GM23338 (cell line): ENCODE measurements at regions not wholly inside any gene's neighbourhood (a gene's known extent, or its start where the extent isn't known, plus 50 kb on each side); places are given as distances from the start of the nearest gene placed in this dataset.

Source experiments
- ATAC-seq: fragments of 200-7000 bp; cut with Tn5 transposase; 3 replicates; pipeline ENCODE4 v1.9.1; 2020
- DNase-seq: peaks from one replicate; pipeline ENCODE4 v3.0.0-alpha.2; 2015; ENCODE audit warnings: low spot score
- H2AFZ ChIP-seq: fragments of 200-600 bp; sonication (generic); 2 replicates; pipeline ENCODE4 v1.8.0; 2016; ENCODE audit warnings: antibody characterized with exemption, mild to moderate bottlenecking, moderate library complexity
- H3F3A ChIP-seq: fragments of 200-600 bp; sonication (generic); replicated peaks from 2 replicates; pipeline ENCODE4 v1.8.0; 2017; ENCODE audit warnings: antibody characterized with exemption, mixed run types, low read depth
- H3K27ac ChIP-seq: fragments of 200-600 bp; sonication (generic); 2 replicates; pipeline ENCODE4 v1.6.1; 2016; ENCODE audit warnings: low read depth
- H3K27me3 ChIP-seq: fragments of 200-600 bp; sonication (generic); 2 replicates; pipeline ENCODE4 v1.8.0; 2016; ENCODE audit warnings: mild to moderate bottlenecking, mixed run types, moderate library complexity; ENCODE audit not compliant: insufficient read depth
- H3K36me3 ChIP-seq: fragments of 200-600 bp; sonication (generic); 2 replicates; pipeline ENCODE4 v1.8.0; 2016; ENCODE audit warnings: mild to moderate bottlenecking; ENCODE audit not compliant: insufficient read depth
- H3K4me1 ChIP-seq: fragments of 200-600 bp; sonication (generic); 2 replicates; pipeline ENCODE4 v1.8.0; 2016; ENCODE audit warnings: mild to moderate bottlenecking, moderate library complexity; ENCODE audit not compliant: insufficient read depth
- H3K4me2 ChIP-seq: fragments of 200-600 bp; sonication (generic); 2 replicates; pipeline ENCODE4 v1.7.1; 2017; ENCODE audit warnings: mixed run types
- H3K4me3 ChIP-seq: fragments of 200-600 bp; sonication (generic); 2 replicates; pipeline ENCODE4 v1.6.1; 2016; ENCODE audit warnings: mixed run types
- H3K79me2 ChIP-seq: fragments of 200-600 bp; sonication (generic); replicated peaks from 2 replicates; pipeline ENCODE4 v1.8.0; 2017; ENCODE audit warnings: mild to moderate bottlenecking; ENCODE audit not compliant: insufficient read depth
- H3K9me2 ChIP-seq: fragments of 200-600 bp; sonication (generic); 2 replicates; pipeline ENCODE4 v1.8.0; 2017; ENCODE audit not compliant: insufficient read depth
- H4K20me1 ChIP-seq: fragments of 200-600 bp; sonication (generic); replicated peaks from 2 replicates; pipeline ENCODE4 v1.8.0; 2017; ENCODE audit warnings: mild to moderate bottlenecking; ENCODE audit not compliant: insufficient read depth
- H3K27ac Mint-ChIP-seq: 2 replicates; pipeline ENCODE4 v1.8.0; 2020; ENCODE audit warnings: inconsistent platforms, mild to moderate bottlenecking, moderate library complexity, mixed read lengths
- H3K27me3 Mint-ChIP-seq: 3 replicates; pipeline ENCODE4 v1.8.0; 2022; ENCODE audit warnings: low read depth, mild to moderate bottlenecking, moderate library complexity, mixed read lengths, inconsistent platforms; ENCODE audit not compliant: insufficient read depth, poor library complexity
- H3K36me3 Mint-ChIP-seq: 3 replicates; pipeline ENCODE4 v1.8.0; 2021; ENCODE audit warnings: low read depth, mild to moderate bottlenecking, inconsistent platforms, moderate library complexity, mixed read lengths
- H3K4me1 Mint-ChIP-seq: 3 replicates; pipeline ENCODE4 v1.8.0; 2020; ENCODE audit warnings: mild to moderate bottlenecking, inconsistent platforms, mixed read lengths
- H3K4me3 Mint-ChIP-seq: 3 replicates; pipeline ENCODE4 v1.8.0; 2021; ENCODE audit warnings: moderate library complexity, mild to moderate bottlenecking, inconsistent platforms, mixed read lengths
- H3K9me3 Mint-ChIP-seq: 3 replicates; pipeline ENCODE4 v1.8.0; 2020; ENCODE audit warnings: moderate library complexity, mild to moderate bottlenecking, inconsistent platforms, mixed read lengths
- CREB1 ChIP-seq: fragments of 250-450 bp; sonication (Bioruptor Pico); IDR thresholded peaks from 2 replicates; pipeline ENCODE4 v1.5.0; 2020; ENCODE audit warnings: low read depth, mild to moderate bottlenecking, moderate library complexity
- ETS1 ChIP-seq: IDR thresholded peaks from 2 replicates; pipeline ENCODE4 v1.6.1; 2016; ENCODE audit warnings: antibody characterized with exemption
- EZH2 ChIP-seq: fragments of 200-600 bp; sonication (generic); IDR thresholded peaks from one replicate; pipeline ENCODE4 v1.8.0; 2017; ENCODE audit warnings: antibody characterized with exemption, mild to moderate bottlenecking, low read depth; ENCODE audit not compliant: unreplicated experiment
- EZH2phosphoT487 ChIP-seq: fragments of 200-600 bp; sonication (generic); IDR thresholded peaks from one replicate; pipeline ENCODE4 v1.8.1; 2018; ENCODE audit warnings: antibody characterized with exemption; ENCODE audit not compliant: unreplicated experiment
- JUNB ChIP-seq: IDR thresholded peaks from one replicate; pipeline ENCODE4 v1.6.1; 2016; ENCODE audit warnings: antibody characterized with exemption; ENCODE audit not compliant: unreplicated experiment
- NANOG ChIP-seq: IDR thresholded peaks from 2 replicates; pipeline ENCODE4 v1.6.1; 2016; ENCODE audit warnings: antibody characterized with exemption, borderline replicate concordance
- POLR2AphosphoS5 ChIP-seq: IDR thresholded peaks from 2 replicates; pipeline ENCODE4 v1.6.1; 2016; ENCODE audit warnings: antibody characterized with exemption, low read depth
- STAT1 ChIP-seq: IDR thresholded peaks from one replicate; pipeline ENCODE4 v1.6.1; 2016; ENCODE audit warnings: antibody characterized with exemption; ENCODE audit not compliant: unreplicated experiment
- ZNF114 ChIP-seq: fragments of 250-450 bp; sonication (Bioruptor Pico); IDR thresholded peaks from 2 replicates; pipeline ENCODE4 v1.5.0; 2020; ENCODE audit warnings: mild to moderate bottlenecking, moderate library complexity
- TF ChIP-seq, protein P1 (sequence below): fragments of 250-450 bp; sonication (Bioruptor Pico); IDR thresholded peaks from 2 replicates; pipeline ENCODE4 v1.5.0; 2020; ENCODE audit warnings: mild to moderate bottlenecking, moderate library complexity
- TF ChIP-seq, protein P2 (sequence below): IDR thresholded peaks from one replicate; pipeline ENCODE4 v1.6.1; 2018; ENCODE audit warnings: antibody characterized with exemption; ENCODE audit not compliant: unreplicated experiment
- TF ChIP-seq, protein P3 (sequence below), 2 experiments: fragments of 200-600 bp in 1 of 2; sonication (generic) in 1 of 2; conservative IDR thresholded peaks; 2 replicates each; pipeline versions ENCODE4 v1.5.1 to v1.6.1; 2016 to 2017; ENCODE audit warnings: antibody characterized with exemption in 2 of 2, low read depth in 2 of 2, mild to moderate bottlenecking in 2 of 2, moderate library complexity in 1 of 2

DNA sequence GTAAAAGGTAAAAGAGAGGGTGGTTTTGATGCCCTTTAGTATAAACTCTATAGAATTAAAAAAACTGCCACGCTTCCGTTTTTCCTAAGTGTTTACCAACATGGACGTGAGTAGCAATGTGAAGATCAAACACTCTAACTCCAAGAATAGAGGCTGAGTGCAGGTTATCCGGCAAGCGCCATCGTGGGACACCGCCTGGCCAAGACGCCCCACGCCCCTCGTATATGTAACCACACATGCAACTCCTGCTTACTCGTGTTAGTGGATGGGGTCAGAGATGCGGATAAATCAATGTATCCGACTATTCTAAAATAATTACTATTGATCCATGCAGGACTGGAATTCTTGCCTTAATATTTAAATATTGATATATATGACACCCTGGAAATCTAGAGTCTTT is 741.3 kb downstream of the GALR1 start:
- Mint-ChIP-seq H3K4me1 (no peaks in the 10 kb centered on the region), H3K4me3 (no peak overlapping the region), H3K9me3 (peaks cover 96% of the 10 kb centered on the region), H3K27ac (no peak overlapping the region), H3K36me3 (peaks cover 55% of the 10 kb centered on the region), H3K27me3 (peaks cover 3% of the 10 kb centered on the region)
- Histone ChIP-seq H3K27me3 (no peaks in the 10 kb centered on the region), H3F3A (no peaks in the 10 kb centered on the region), H3K36me3 (no peaks in the 10 kb centered on the region; the same call in 1 of the 2 replicates), H3K9me2 (no peaks in the 10 kb centered on the region), H2AFZ (no peak overlapping the region), H3K27ac (no peak overlapping the region), H3K4me1 (no peaks in the 10 kb centered on the region), H4K20me1 (no peaks in the 10 kb centered on the region), H3K4me3 (no peak overlapping the region), H3K79me2 (no peaks in the 10 kb centered on the region), H3K4me2 (no peak overlapping the region)
- no peak for ATAC-seq
- DNase-seq = no peak
- no peak for TF ChIP-seq EZH2phosphoT487
- no peak for TF ChIP-seq EZH2
- TF ChIP-seq CREB1 = no peak
- TF ChIP-seq, protein P1, sequence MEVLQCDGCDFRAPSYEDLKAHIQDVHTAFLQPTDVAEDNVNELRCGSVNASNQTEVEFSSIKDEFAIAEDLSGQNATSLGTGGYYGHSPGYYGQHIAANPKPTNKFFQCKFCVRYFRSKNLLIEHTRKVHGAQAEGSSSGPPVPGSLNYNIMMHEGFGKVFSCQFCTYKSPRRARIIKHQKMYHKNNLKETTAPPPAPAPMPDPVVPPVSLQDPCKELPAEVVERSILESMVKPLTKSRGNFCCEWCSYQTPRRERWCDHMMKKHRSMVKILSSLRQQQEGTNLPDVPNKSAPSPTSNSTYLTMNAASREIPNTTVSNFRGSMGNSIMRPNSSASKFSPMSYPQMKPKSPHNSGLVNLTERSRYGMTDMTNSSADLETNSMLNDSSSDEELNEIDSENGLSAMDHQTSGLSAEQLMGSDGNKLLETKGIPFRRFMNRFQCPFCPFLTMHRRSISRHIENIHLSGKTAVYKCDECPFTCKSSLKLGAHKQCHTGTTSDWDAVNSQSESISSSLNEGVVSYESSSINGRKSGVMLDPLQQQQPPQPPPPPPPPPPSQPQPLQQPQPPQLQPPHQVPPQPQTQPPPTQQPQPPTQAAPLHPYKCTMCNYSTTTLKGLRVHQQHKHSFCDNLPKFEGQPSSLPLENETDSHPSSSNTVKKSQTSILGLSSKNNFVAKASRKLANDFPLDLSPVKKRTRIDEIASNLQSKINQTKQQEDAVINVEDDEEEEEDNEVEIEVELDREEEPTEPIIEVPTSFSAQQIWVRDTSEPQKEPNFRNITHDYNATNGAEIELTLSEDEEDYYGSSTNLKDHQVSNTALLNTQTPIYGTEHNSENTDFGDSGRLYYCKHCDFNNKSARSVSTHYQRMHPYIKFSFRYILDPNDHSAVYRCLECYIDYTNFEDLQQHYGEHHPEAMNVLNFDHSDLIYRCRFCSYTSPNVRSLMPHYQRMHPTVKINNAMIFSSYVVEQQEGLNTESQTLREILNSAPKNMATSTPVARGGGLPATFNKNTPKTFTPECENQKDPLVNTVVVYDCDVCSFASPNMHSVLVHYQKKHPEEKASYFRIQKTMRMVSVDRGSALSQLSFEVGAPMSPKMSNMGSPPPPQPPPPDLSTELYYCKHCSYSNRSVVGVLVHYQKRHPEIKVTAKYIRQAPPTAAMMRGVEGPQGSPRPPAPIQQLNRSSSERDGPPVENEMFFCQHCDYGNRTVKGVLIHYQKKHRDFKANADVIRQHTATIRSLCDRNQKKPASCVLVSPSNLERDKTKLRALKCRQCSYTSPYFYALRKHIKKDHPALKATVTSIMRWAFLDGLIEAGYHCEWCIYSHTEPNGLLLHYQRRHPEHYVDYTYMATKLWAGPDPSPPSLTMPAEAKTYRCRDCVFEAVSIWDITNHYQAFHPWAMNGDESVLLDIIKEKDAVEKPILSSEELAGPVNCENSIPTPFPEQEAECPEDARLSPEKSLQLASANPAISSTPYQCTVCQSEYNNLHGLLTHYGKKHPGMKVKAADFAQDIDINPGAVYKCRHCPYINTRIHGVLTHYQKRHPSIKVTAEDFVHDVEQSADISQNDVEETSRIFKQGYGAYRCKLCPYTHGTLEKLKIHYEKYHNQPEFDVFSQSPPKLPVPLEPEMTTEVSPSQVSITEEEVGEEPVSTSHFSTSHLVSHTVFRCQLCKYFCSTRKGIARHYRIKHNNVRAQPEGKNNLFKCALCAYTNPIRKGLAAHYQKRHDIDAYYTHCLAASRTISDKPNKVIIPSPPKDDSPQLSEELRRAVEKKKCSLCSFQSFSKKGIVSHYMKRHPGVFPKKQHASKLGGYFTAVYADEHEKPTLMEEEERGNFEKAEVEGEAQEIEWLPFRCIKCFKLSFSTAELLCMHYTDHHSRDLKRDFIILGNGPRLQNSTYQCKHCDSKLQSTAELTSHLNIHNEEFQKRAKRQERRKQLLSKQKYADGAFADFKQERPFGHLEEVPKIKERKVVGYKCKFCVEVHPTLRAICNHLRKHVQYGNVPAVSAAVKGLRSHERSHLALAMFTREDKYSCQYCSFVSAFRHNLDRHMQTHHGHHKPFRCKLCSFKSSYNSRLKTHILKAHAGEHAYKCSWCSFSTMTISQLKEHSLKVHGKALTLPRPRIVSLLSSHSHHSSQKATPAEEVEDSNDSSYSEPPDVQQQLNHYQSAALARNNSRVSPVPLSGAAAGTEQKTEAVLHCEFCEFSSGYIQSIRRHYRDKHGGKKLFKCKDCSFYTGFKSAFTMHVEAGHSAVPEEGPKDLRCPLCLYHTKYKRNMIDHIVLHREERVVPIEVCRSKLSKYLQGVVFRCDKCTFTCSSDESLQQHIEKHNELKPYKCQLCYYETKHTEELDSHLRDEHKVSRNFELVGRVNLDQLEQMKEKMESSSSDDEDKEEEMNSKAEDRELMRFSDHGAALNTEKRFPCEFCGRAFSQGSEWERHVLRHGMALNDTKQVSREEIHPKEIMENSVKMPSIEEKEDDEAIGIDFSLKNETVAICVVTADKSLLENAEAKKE (CRISPR knock-in tag) = no peak
- no peak for TF ChIP-seq ETS1
- TF ChIP-seq NANOG = no peak
- TF ChIP-seq POLR2AphosphoS5 = no peak
- no peak for TF ChIP-seq STAT1
- TF ChIP-seq JUNB = no peak
- TF ChIP-seq, protein P2, sequence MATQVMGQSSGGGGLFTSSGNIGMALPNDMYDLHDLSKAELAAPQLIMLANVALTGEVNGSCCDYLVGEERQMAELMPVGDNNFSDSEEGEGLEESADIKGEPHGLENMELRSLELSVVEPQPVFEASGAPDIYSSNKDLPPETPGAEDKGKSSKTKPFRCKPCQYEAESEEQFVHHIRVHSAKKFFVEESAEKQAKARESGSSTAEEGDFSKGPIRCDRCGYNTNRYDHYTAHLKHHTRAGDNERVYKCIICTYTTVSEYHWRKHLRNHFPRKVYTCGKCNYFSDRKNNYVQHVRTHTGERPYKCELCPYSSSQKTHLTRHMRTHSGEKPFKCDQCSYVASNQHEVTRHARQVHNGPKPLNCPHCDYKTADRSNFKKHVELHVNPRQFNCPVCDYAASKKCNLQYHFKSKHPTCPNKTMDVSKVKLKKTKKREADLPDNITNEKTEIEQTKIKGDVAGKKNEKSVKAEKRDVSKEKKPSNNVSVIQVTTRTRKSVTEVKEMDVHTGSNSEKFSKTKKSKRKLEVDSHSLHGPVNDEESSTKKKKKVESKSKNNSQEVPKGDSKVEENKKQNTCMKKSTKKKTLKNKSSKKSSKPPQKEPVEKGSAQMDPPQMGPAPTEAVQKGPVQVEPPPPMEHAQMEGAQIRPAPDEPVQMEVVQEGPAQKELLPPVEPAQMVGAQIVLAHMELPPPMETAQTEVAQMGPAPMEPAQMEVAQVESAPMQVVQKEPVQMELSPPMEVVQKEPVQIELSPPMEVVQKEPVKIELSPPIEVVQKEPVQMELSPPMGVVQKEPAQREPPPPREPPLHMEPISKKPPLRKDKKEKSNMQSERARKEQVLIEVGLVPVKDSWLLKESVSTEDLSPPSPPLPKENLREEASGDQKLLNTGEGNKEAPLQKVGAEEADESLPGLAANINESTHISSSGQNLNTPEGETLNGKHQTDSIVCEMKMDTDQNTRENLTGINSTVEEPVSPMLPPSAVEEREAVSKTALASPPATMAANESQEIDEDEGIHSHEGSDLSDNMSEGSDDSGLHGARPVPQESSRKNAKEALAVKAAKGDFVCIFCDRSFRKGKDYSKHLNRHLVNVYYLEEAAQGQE = no peak
- TF ChIP-seq ZNF114 (CRISPR knock-in tag) = no peak
- TF ChIP-seq, protein P3, sequence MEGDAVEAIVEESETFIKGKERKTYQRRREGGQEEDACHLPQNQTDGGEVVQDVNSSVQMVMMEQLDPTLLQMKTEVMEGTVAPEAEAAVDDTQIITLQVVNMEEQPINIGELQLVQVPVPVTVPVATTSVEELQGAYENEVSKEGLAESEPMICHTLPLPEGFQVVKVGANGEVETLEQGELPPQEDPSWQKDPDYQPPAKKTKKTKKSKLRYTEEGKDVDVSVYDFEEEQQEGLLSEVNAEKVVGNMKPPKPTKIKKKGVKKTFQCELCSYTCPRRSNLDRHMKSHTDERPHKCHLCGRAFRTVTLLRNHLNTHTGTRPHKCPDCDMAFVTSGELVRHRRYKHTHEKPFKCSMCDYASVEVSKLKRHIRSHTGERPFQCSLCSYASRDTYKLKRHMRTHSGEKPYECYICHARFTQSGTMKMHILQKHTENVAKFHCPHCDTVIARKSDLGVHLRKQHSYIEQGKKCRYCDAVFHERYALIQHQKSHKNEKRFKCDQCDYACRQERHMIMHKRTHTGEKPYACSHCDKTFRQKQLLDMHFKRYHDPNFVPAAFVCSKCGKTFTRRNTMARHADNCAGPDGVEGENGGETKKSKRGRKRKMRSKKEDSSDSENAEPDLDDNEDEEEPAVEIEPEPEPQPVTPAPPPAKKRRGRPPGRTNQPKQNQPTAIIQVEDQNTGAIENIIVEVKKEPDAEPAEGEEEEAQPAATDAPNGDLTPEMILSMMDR (conservative IDR thresholded peaks at IDR 0.05; ENCODE audit: low read depth in 2 of 2) = no peak
